K562 (cell line): ENCODE measurements at regions not wholly inside any gene's neighbourhood (a gene's known extent, or its start where the extent isn't known, plus 50 kb on each side); places are given as distances from the start of the nearest gene placed in this dataset.

Experiments used
- ATAC-seq: fragments of 200-7000 bp; cut with Tn5 transposase; 3 replicates; pipeline ENCODE4 v1.9.1; 2020; ENCODE audit warnings: moderate library complexity
- BruUV-seq: library from RNA; stranded (reverse); fragments of 400-500 nt; replicated peaks from 2 replicates; lab custom pipeline; 2021; lab: Mats Ljungman, UMichigan
- CTCF ChIA-PET: fragments of 300-600 bp; formaldehyde crosslinking; extraction: SDS; loops from one replicate; lab custom pipeline; 2021; ENCODE audit warnings: low intra/inter-chr PET ratio; lab: Yijun Ruan, JAX
- POLR2A ChIA-PET: fragments of 300-600, 350-650 bp; sonication (Branson Sonifier 250); formaldehyde crosslinking; extraction: SDS; loops from one replicate; lab custom pipeline; 2021; ENCODE audit warnings: antibody characterized with exemption, inconsistent platforms; lab: Yijun Ruan, JAX
- DNase-seq, 4 experiments: peaks; one replicate each; pipeline versions ENCODE4 v3.0.0 to v3.0.0-alpha.2; 2011 to 2018; ENCODE audit warnings: low spot score in 3 of 4, mixed read lengths in 3 of 4; ENCODE audit errors: extremely low read depth in 1 of 4
- FAIRE-seq: peaks from 2 replicates; lab custom pipeline; 2011; peaks lifted over from hg19 to GRCh38; lab: Jason Lieb, UNC
- H2AFZ ChIP-seq: 2 replicates; pipeline ENCODE4 v1.6.0; 2011; ENCODE audit warnings: low read depth, low read length, control low read depth, inconsistent platforms
- H3K27ac ChIP-seq: fragments of 200-600 bp; 3 replicates; pipeline ENCODE4 v1.8.0; 2011; ENCODE audit warnings: low read depth, mild to moderate bottlenecking, control low read depth, inconsistent platforms, low read length, moderate library complexity, mixed read lengths; ENCODE audit errors: extremely low read depth
- H3K27me3 ChIP-seq, 2 experiments: fragments of 300-600 bp in 1 of 2; 2 replicates in 1 of 2; 3 replicates in 1 of 2; pipeline versions ENCODE4 v1.6.0 to v1.8.0; 2011; ENCODE audit warnings: inconsistent platforms in 2 of 2, low read length in 2 of 2, mild to moderate bottlenecking in 1 of 2, mixed read lengths in 1 of 2, moderate library complexity in 1 of 2; ENCODE audit not compliant: control insufficient read depth in 2 of 2, insufficient read depth in 2 of 2
- H3K36me3 ChIP-seq: fragments of 300-600 bp; 3 replicates; pipeline ENCODE4 v1.8.0; 2011; ENCODE audit warnings: mild to moderate bottlenecking, low read length, inconsistent platforms; ENCODE audit not compliant: control insufficient read depth, insufficient read depth
- H3K4me1 ChIP-seq, 2 experiments: fragments of 200-600 bp in 1 of 2; replicated peaks in 1 of 2; 2 replicates in 1 of 2; 3 replicates in 1 of 2; pipeline versions ENCODE4 v1.5.1 to v1.8.0; 2011; ENCODE audit warnings: inconsistent platforms in 2 of 2, low read length in 2 of 2, mild to moderate bottlenecking in 1 of 2, mixed read lengths in 1 of 2, moderate library complexity in 1 of 2; ENCODE audit not compliant: control insufficient read depth in 2 of 2, insufficient read depth in 2 of 2
- H3K4me2 ChIP-seq: 2 replicates; pipeline ENCODE4 v1.6.1; 2011; ENCODE audit warnings: low read length, control low read depth, inconsistent platforms, mixed read lengths; ENCODE audit not compliant: insufficient read depth
- H3K4me3 ChIP-seq: fragments of 200-600 bp; sonication (generic), shearing (Covaris generic); 2 replicates; pipeline ENCODE4 v1.5.1; 2016; ENCODE audit warnings: control low read depth, inconsistent platforms
- H3K79me2 ChIP-seq: fragments of 200-600 bp; 3 replicates; pipeline ENCODE4 v1.8.0; 2011; ENCODE audit warnings: low read length, inconsistent platforms; ENCODE audit not compliant: control insufficient read depth, insufficient read depth
- H3K9ac ChIP-seq, 2 experiments: 2 replicates each; pipeline versions ENCODE4 v1.6.0 to v1.6.1; 2011; ENCODE audit warnings: low read depth in 2 of 2, low read length in 2 of 2, control low read depth in 1 of 2, inconsistent platforms in 1 of 2, mild to moderate bottlenecking in 1 of 2, mixed read lengths in 1 of 2; ENCODE audit not compliant: insufficient read depth in 1 of 2
- H3K9me1 ChIP-seq: one replicate; pipeline ENCODE4 v1.6.0; 2011; ENCODE audit warnings: inconsistent platforms, mild to moderate bottlenecking, low read length, moderate library complexity; ENCODE audit not compliant: control insufficient read depth, insufficient read depth
- H3K9me3 ChIP-seq: replicated peaks from 2 replicates; pipeline ENCODE4 v1.5.1; 2011; ENCODE audit warnings: low read depth, low read length, inconsistent platforms; ENCODE audit not compliant: control insufficient read depth, insufficient read depth
- H4K20me1 ChIP-seq: replicated peaks from 2 replicates; pipeline ENCODE4 v1.6.1; 2011; ENCODE audit warnings: low read length, inconsistent platforms, mixed read lengths; ENCODE audit not compliant: control insufficient read depth, insufficient read depth
- CBFA2T2 ChIP-seq: fragments of 450-650 bp; conservative IDR thresholded peaks from 2 replicates; pipeline ENCODE4 v1.6.1; 2017; ENCODE audit warnings: mild to moderate bottlenecking
- FOSL1 ChIP-seq: fragments of 200-800 bp; sonication (Bioruptor generic); conservative IDR thresholded peaks from 2 replicates; pipeline ENCODE4 v1.6.1; 2016; ENCODE audit warnings: missing genetic modification characterization, missing compliant biosample characterization
- FOXJ2 ChIP-seq: fragments of 200-800 bp; sonication (Bioruptor generic); IDR thresholded peaks from 2 replicates; pipeline ENCODE4 v1.6.1; 2016; ENCODE audit warnings: missing genetic modification characterization, missing compliant biosample characterization
- JUN ChIP-seq, 2 experiments: sonication (generic) in 1 of 2; formaldehyde crosslinking in 1 of 2; IDR thresholded peaks; 2 replicates each; pipeline versions ENCODE4 v1.6.1 to v1.8.0; 2012 to 2022; ENCODE audit warnings: borderline replicate concordance in 2 of 2, mild to moderate bottlenecking in 2 of 2, improper control_type of control experiment in 1 of 2, low read depth in 1 of 2, low read length in 1 of 2, missing genetic modification reagents in 1 of 2
- RB1 ChIP-seq: fragments of 450-650 bp; IDR thresholded peaks from 2 replicates; pipeline ENCODE4 v1.6.1; 2017; ENCODE audit warnings: low read depth, mild to moderate bottlenecking
- SRF ChIP-seq, 2 experiments: fragments of 250-450, 450-650 bp in 1 of 2; sonication (Bioruptor Pico) in 1 of 2; sonication (generic) in 1 of 2; formaldehyde crosslinking; IDR thresholded peaks; 2 replicates each; pipeline versions ENCODE4 v1.5.0 to v1.5.1; 2020 to 2022; ENCODE audit warnings: mild to moderate bottlenecking in 1 of 2, missing genetic modification reagents in 1 of 2
- TRIM24 ChIP-seq, 2 experiments: fragments of 450-650 bp; IDR thresholded peaks; 2 replicates each; pipeline ENCODE4 v1.6.1; 2016
- ZNF431 ChIP-seq: sonication (generic); formaldehyde crosslinking; IDR thresholded peaks from 2 replicates; pipeline ENCODE4 v1.8.0; 2022; ENCODE audit warnings: mild to moderate bottlenecking, missing genetic modification reagents
- WGBS: fragments of 100-300 bp; shearing (Covaris generic); methylation state at CpG from one replicate; pipeline ENCODE4 v1.1.6; 2016; ENCODE audit warnings: low coverage, mixed read lengths; ENCODE audit not compliant: insufficient coverage; ENCODE audit errors: missing lambda C conversion rate; 5-methylcytosine and 5-hydroxymethylcytosine counted together
- in situ Hi-C: fragments of 300-500 bp; cut with MboI; formaldehyde crosslinking; loops from 4 replicates; pipeline ENCODE4 v1.15.0; 2018; ENCODE audit warnings: inconsistent platforms, mixed read lengths
- intact Hi-C: fragments of 100-400 bp; cut with micrococcal nuclease; formaldehyde crosslinking; loops from 2 replicates; pipeline ENCODE4 v1.14.2; 2022
- TF ChIP-seq, protein P1 (sequence below): fragments of 450-650 bp; IDR thresholded peaks from 2 replicates; pipeline ENCODE4 v1.6.1; 2018; ENCODE audit not compliant: partially characterized antibody
- TF ChIP-seq, protein P2 (sequence below), 3 experiments: fragments of 200-800 bp in 1 of 3; sonication (Bioruptor generic) in 1 of 3; sonication (generic) in 1 of 3; formaldehyde crosslinking in 1 of 3; IDR thresholded peaks; 2 replicates each; pipeline versions ENCODE4 v1.6.1 to v1.8.0; 2016 to 2022; ENCODE audit warnings: mild to moderate bottlenecking in 2 of 3, missing compliant biosample characterization in 2 of 3, missing genetic modification characterization in 2 of 3, missing genetic modification reagents in 1 of 3
- TF ChIP-seq, protein P3 (sequence below): sonication (generic); formaldehyde crosslinking; IDR thresholded peaks from 2 replicates; pipeline ENCODE4 v1.8.0; 2022; ENCODE audit warnings: mild to moderate bottlenecking, missing genetic modification reagents
- TF ChIP-seq, protein P4 (sequence below): sonication (generic); formaldehyde crosslinking; IDR thresholded peaks from 2 replicates; pipeline ENCODE4 v1.8.0; 2022; ENCODE audit warnings: missing genetic modification reagents, mild to moderate bottlenecking, moderate library complexity, borderline replicate concordance

DNA sequence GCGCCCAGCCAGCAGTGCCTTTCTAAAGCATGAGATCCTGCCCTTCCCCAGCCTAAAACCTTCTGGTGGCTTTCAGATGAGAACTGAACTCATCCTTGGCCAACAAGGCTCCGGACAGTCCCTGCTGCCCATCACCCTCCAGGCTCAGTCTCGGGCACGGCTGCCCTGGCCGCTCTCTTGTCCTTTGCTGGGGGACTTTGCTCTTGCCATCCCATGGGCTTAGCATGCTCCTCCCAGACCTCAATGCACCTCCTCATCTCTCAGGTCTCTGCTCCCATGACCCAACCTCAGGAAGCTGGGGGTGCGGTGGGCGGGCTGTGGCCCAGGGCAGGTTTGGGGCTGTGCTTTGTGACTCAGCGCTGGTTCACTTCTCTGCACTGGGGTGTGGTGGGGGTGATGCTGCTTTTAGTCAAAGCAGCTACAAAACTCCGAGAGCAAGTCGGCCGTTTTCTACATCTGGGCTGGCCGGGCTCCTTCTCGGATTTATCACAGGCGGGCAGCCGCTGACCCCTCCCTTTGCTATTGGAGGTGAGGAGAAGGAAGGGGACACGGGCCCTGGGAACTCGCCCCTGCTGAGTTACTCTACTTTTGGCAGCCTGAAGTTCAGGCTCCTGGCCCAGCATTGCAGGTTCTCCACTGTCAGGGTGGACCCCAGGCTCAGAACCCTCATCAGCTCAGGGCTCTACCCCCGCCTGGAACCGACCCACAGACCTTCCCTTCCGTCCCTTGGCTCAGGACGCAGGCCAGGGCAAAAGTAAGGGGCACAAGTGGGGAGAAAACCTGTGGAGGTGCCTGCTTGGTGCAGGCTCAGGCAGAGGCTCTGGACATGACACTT is 90.6 kb upstream of the TAF1B start:
- no TSS peak for BruUV-seq
- Histone ChIP-seq H3K9ac (peak overlapping the region; percentile 24 to 71; a peak in 3 of 4 replicates), H2AFZ (peak overlapping the region; percentile 57; the same call in 1 of the 2 replicates), H3K4me2 (peak overlapping the region; percentile 51; the same call in 1 of the 2 replicates), H3K27me3 (peaks cover 0 to 17% of the 10 kb centered on the region in 2 experiments; a peak in 3 of 5 replicates), H3K9me3 (no peaks in the 10 kb centered on the region), H3K36me3 (no peaks in the 10 kb centered on the region), H3K9me1 (no peaks in the 10 kb centered on the region), H3K4me1 (peaks cover 37 to 41% of the 10 kb centered on the region in 2 experiments), H3K79me2 (no peaks in the 10 kb centered on the region), H3K4me3 (no peak overlapping the region), H4K20me1 (peaks cover 3% of the 10 kb centered on the region; the same call in 1 of the 2 replicates), H3K27ac (no peak overlapping the region)
- peak; percentile 48 to 65 (median 64) for DNase-seq
- ATAC-seq: peak; percentile 11
- FAIRE-seq: peak; percentile 37
- CTCF ChIA-PET: no interaction called here
- intact Hi-C loops: no loop called here
- WGBS: 28% methylated on average over 13 of the region's 21 CpGs
- POLR2A ChIA-PET: interaction anchor here (0.5 kb wide), 1 partner anchor 88 kb away, joined by 3 read pairs; no protein-coding TSS in a partner anchor
- in situ Hi-C loops: no loop called here
- TF ChIP-seq, protein P1, sequence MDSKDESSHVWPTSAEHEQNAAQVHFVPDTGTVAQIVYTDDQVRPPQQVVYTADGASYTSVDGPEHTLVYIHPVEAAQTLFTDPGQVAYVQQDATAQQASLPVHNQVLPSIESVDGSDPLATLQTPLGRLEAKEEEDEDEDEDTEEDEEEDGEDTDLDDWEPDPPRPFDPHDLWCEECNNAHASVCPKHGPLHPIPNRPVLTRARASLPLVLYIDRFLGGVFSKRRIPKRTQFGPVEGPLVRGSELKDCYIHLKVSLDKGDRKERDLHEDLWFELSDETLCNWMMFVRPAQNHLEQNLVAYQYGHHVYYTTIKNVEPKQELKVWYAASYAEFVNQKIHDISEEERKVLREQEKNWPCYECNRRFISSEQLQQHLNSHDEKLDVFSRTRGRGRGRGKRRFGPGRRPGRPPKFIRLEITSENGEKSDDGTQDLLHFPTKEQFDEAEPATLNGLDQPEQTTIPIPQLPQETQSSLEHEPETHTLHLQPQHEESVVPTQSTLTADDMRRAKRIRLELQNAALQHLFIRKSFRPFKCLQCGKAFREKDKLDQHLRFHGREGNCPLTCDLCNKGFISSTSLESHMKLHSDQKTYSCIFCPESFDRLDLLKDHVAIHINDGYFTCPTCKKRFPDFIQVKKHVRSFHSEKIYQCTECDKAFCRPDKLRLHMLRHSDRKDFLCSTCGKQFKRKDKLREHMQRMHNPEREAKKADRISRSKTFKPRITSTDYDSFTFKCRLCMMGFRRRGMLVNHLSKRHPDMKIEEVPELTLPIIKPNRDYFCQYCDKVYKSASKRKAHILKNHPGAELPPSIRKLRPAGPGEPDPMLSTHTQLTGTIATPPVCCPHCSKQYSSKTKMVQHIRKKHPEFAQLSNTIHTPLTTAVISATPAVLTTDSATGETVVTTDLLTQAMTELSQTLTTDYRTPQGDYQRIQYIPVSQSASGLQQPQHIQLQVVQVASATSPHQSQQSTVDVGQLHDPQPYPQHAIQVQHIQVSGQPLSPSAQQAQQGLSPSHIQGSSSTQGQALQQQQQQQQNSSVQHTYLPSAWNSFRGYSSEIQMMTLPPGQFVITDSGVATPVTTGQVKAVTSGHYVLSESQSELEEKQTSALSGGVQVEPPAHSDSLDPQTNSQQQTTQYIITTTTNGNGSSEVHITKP: peak; percentile 41
- TF ChIP-seq, protein P2, sequence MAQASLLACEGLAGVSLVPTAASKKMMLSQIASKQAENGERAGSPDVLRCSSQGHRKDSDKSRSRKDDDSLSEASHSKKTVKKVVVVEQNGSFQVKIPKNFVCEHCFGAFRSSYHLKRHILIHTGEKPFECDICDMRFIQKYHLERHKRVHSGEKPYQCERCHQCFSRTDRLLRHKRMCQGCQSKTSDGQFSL (CRISPR knock-in tag; IDR thresholded peaks at IDR 0.05): 0 out of 2 replicates have a peak, but pooled peaks have one; percentile 37
- TF ChIP-seq, protein P2 (tag; IDR thresholded peaks at IDR 0.05): no peak
- TF ChIP-seq JUN (IDR thresholded peaks at IDR 0.05; ENCODE audit: borderline replicate concordance, low read depth, low read length) (peak; percentile 21; the same call in 1 of the 2 replicates), JUN (CRISPR knock-in tag; IDR thresholded peaks at IDR 0.05; ENCODE audit: borderline replicate concordance) (no peak), TRIM24 (IDR thresholded peaks at IDR 0.05) (no peak), CBFA2T2 (peak; percentile 10; the same call in 1 of the 2 replicates), RB1 (0 out of 2 replicates have a peak, but pooled peaks have one; percentile 3), SRF (CRISPR knock-in tag; IDR thresholded peaks at IDR 0.05) (0 out of 4 replicates have a peak, but pooled peaks of 1 of the 2 experiments have one; percentile 9), ZNF431 (CRISPR knock-in tag) (0 out of 2 replicates have a peak, but pooled peaks have one; percentile 36), FOSL1 (tag) (0 out of 2 replicates have a peak, but pooled peaks have one; percentile 38), FOXJ2 (tag) (peak; percentile 34; the same call in 1 of the 2 replicates)
- TF ChIP-seq, protein P3, sequence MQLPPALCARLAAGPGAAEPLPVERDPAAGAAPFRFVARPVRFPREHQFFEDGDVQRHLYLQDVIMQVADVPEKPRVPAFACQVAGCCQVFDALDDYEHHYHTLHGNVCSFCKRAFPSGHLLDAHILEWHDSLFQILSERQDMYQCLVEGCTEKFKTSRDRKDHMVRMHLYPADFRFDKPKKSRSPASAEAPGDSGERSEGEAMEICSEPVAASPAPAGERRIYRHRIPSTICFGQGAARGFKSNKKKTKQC: 0 out of 2 replicates have a peak, but pooled peaks have one; percentile 25
- TF ChIP-seq, protein P4, sequence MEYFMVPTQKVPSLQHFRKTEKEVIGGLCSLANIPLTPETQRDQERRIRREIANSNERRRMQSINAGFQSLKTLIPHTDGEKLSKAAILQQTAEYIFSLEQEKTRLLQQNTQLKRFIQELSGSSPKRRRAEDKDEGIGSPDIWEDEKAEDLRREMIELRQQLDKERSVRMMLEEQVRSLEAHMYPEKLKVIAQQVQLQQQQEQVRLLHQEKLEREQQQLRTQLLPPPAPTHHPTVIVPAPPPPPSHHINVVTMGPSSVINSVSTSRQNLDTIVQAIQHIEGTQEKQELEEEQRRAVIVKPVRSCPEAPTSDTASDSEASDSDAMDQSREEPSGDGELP (CRISPR knock-in tag): no peak
